Activated CD8-positive, alpha-beta memory T cell treated with anti-CD3 and anti-CD28 coated beads, Interleukin-2, amount 10 ng/mL, durations not matched to agents 7 days and 5 days (primary cell): ENCODE measurements at regions not wholly inside any gene's neighbourhood (a gene's known extent, or its start where the extent isn't known, plus 50 kb on each side); places are given as distances from the start of the nearest gene placed in this dataset. TPM values are rescaled to one million over a fixed set of nuclear protein-coding genes. Genes with fewer than 3 reads are reported as not detected.

ENCODE experiments used
- ATAC-seq: fragments of 150-1000 bp; cut with Tn5 transposase; one replicate; pipeline ENCODE4 v1.10.0; 2021; ENCODE audit warnings: moderate library complexity
- CTCF ChIA-PET: fragments of 350-600 bp; sonication (Branson Sonifier 250); formaldehyde crosslinking; loops from one replicate; lab custom pipeline; 2021; ENCODE audit warnings: antibody characterized with exemption; lab: Charles Lee
- DNase-seq: peaks from one replicate; pipeline ENCODE4 v3.0.0-alpha.2; 2020
- H3K27ac Mint-ChIP-seq: one replicate; pipeline ENCODE4 v1.8.0; 2021; ENCODE audit warnings: mild to moderate bottlenecking, mixed read lengths
- H3K27me3 Mint-ChIP-seq: one replicate; pipeline ENCODE4 v1.8.0; 2021; ENCODE audit warnings: mixed read lengths
- H3K36me3 Mint-ChIP-seq: one replicate; pipeline ENCODE4 v1.8.0; 2021; ENCODE audit warnings: mild to moderate bottlenecking, mixed read lengths
- H3K4me1 Mint-ChIP-seq: one replicate; pipeline ENCODE4 v1.8.0; 2021; ENCODE audit warnings: mixed read lengths
- H3K4me3 Mint-ChIP-seq: one replicate; pipeline ENCODE4 v1.8.0; 2021; ENCODE audit warnings: mild to moderate bottlenecking, moderate library complexity, mixed read lengths
- H3K9me3 Mint-ChIP-seq: one replicate; pipeline ENCODE4 v1.8.0; 2022; ENCODE audit warnings: low read depth, mixed read lengths
- microRNA-seq: library from miRNA; unstranded; fragments of <30 nt; microRNA quantifications from one replicate; pipeline ENCODE4 v1.2.0, GENCODE V29; 2022

GRCh38 chr12:116502989-116503496 lies 56.1 kb upstream of the MAP1LC3B2 start:
- no peak for DNase-seq
- CTCF ChIA-PET = no interaction called here
- ATAC-seq = no peak
- Mint-ChIP-seq H3K9me3 (no peaks in the 10 kb centered on the region), H3K27ac (no peak overlapping the region), H3K4me1 (peaks cover 3% of the 10 kb centered on the region), H3K36me3 (no peaks in the 10 kb centered on the region), H3K4me3 (no peak overlapping the region), H3K27me3 (peaks cover 29% of the 10 kb centered on the region)

GRCh38 chr12:116504438-116504837 lies 54.7 kb upstream of the MAP1LC3B2 start:
- DNase-seq (no peak), ATAC-seq (no peak)
- CTCF ChIA-PET = no interaction called here
- H3K27ac Mint-ChIP-seq = no peak overlapping the region
- no peaks in the 10 kb centered on the region for H3K36me3 Mint-ChIP-seq
- H3K4me1 Mint-ChIP-seq = peaks cover 4% of the 10 kb centered on the region
- no peaks in the 10 kb centered on the region for H3K9me3 Mint-ChIP-seq
- H3K4me3 Mint-ChIP-seq = no peak overlapping the region
- H3K27me3 Mint-ChIP-seq = peaks cover 32% of the 10 kb centered on the region

GRCh38 chr12:116506697-116507064 lies 52.5 kb upstream of the MAP1LC3B2 start:
- H3K4me3 Mint-ChIP-seq = no peak overlapping the region
- no peaks in the 10 kb centered on the region for H3K9me3 Mint-ChIP-seq
- ATAC-seq (no peak), DNase-seq (no peak)
- no peak overlapping the region for H3K27ac Mint-ChIP-seq
- H3K36me3 Mint-ChIP-seq = no peaks in the 10 kb centered on the region
- peaks cover 4% of the 10 kb centered on the region for H3K4me1 Mint-ChIP-seq
- peaks cover 33% of the 10 kb centered on the region for H3K27me3 Mint-ChIP-seq
- CTCF ChIA-PET = no interaction called here

GRCh38 chr12:116508145-116509121 lies 50.7 kb upstream of the MAP1LC3B2 start:
- no peaks in the 10 kb centered on the region for H3K9me3 Mint-ChIP-seq
- no peaks in the 10 kb centered on the region for H3K36me3 Mint-ChIP-seq
- peak overlapping the region; percentile 59 for H3K4me3 Mint-ChIP-seq
- H3K4me1 Mint-ChIP-seq = peaks cover 4% of the 10 kb centered on the region
- DNase-seq (no peak), ATAC-seq (peak; percentile 89)
- no peak overlapping the region for H3K27ac Mint-ChIP-seq
- peaks cover 31% of the 10 kb centered on the region for H3K27me3 Mint-ChIP-seq
- CTCF ChIA-PET = no interaction called here

Small RNA genes in the stretch of these regions (microRNA-seq; reads per million reads assigned to microRNA genes)
- gene MIR4472-2 = not detected
